HFFc6 (cell line): ENCODE measurements at regions not wholly inside any gene's neighbourhood (a gene's known extent, or its start where the extent isn't known, plus 50 kb on each side); places are given as distances from the start of the nearest gene placed in this dataset.

ENCODE experiments used
- DNase-seq: peaks from one replicate; pipeline ENCODE4 v3.0.0-alpha.2; 2018
- H3K27ac Mint-ChIP-seq: 2 replicates; pipeline ENCODE4 v1.8.0; 2020; ENCODE audit warnings: mild to moderate bottlenecking, mixed read lengths
- H3K27me3 Mint-ChIP-seq: 2 replicates; pipeline ENCODE4 v1.8.0; 2021; ENCODE audit warnings: mild to moderate bottlenecking, moderate library complexity, mixed read lengths; ENCODE audit not compliant: insufficient read depth
- H3K36me3 Mint-ChIP-seq: 2 replicates; pipeline ENCODE4 v1.8.0; 2021; ENCODE audit warnings: low read depth, mixed read lengths
- H3K4me1 Mint-ChIP-seq: 2 replicates; pipeline ENCODE4 v1.8.0; 2020; ENCODE audit warnings: low read depth, mixed read lengths
- H3K4me3 Mint-ChIP-seq: 2 replicates; pipeline ENCODE4 v1.8.0; 2020; ENCODE audit warnings: mild to moderate bottlenecking, moderate library complexity, mixed read lengths
- H3K9me3 Mint-ChIP-seq: 2 replicates; pipeline ENCODE4 v1.8.0; 2020; ENCODE audit warnings: mild to moderate bottlenecking, mixed read lengths
- TF ChIP-seq, protein P1 (sequence below): fragments of 200-600 bp; sonication (generic); IDR thresholded peaks from 2 replicates; pipeline ENCODE4 v1.5.0; 2021; ENCODE audit warnings: antibody characterized with exemption, mild to moderate bottlenecking

DNA sequence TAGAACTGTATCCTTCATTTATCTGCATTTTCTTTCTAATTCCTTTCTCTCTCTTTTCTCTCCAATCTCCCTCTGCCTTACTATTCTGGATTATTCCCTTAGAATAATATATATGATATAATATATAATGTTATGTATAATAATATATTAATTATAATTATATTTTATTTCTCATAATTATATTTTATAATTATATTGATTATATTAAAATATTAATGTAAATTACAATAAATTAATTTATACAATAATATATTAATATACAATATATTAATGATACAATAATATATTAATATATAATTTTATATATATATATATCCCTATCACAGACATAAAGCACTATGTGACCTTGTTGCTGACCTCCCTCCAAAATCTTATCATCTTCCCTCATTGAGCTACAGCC is 661.3 kb upstream of the CHORDC1 start:
- Mint-ChIP-seq H3K9me3 (peaks cover 50% of the 10 kb centered on the region), H3K4me3 (no peak overlapping the region), H3K4me1 (no peaks in the 10 kb centered on the region), H3K27ac (no peak overlapping the region), H3K27me3 (no peaks in the 10 kb centered on the region), H3K36me3 (no peaks in the 10 kb centered on the region)
- TF ChIP-seq, protein P1, sequence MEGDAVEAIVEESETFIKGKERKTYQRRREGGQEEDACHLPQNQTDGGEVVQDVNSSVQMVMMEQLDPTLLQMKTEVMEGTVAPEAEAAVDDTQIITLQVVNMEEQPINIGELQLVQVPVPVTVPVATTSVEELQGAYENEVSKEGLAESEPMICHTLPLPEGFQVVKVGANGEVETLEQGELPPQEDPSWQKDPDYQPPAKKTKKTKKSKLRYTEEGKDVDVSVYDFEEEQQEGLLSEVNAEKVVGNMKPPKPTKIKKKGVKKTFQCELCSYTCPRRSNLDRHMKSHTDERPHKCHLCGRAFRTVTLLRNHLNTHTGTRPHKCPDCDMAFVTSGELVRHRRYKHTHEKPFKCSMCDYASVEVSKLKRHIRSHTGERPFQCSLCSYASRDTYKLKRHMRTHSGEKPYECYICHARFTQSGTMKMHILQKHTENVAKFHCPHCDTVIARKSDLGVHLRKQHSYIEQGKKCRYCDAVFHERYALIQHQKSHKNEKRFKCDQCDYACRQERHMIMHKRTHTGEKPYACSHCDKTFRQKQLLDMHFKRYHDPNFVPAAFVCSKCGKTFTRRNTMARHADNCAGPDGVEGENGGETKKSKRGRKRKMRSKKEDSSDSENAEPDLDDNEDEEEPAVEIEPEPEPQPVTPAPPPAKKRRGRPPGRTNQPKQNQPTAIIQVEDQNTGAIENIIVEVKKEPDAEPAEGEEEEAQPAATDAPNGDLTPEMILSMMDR = no peak
- no peak for DNase-seq

GRCh38 chr11:90874986-90875385 is 652.1 kb upstream of the CHORDC1 start:
- Mint-ChIP-seq H3K4me1 (no peaks in the 10 kb centered on the region), H3K27me3 (no peaks in the 10 kb centered on the region), H3K36me3 (no peaks in the 10 kb centered on the region), H3K4me3 (no peak overlapping the region), H3K9me3 (peaks cover 43% of the 10 kb centered on the region), H3K27ac (no peak overlapping the region)
- TF ChIP-seq, protein P1 = no peak
- DNase-seq = no peak

GRCh38 chr11:90874281-90874680 is 651.4 kb upstream of the CHORDC1 start:
- Mint-ChIP-seq H3K27me3 (no peaks in the 10 kb centered on the region), H3K36me3 (no peaks in the 10 kb centered on the region), H3K9me3 (peaks cover 40% of the 10 kb centered on the region), H3K4me1 (no peaks in the 10 kb centered on the region), H3K27ac (no peak overlapping the region), H3K4me3 (no peak overlapping the region)
- DNase-seq = no peak
- TF ChIP-seq, protein P1 = no peak

DNA sequence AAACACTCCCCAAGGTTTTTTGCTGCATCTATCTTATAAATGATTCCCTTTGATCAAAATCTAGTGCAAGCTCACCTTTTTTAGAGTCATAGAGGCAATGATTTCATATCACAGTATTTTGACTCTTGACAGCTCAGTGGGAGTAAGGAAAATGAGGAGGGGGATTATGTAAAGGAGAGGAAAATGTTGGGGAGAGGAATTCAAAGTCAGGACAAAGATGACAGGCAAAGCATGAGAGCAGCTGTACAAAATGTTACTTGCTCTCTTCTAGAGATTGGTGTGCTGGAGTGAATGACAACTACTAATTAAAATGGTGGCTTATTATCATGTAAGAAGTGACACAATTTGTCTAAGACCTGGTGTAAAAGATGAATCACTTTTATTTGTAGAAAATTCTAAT is 644.6 kb upstream of the CHORDC1 start:
- no peak overlapping the region for H3K27ac Mint-ChIP-seq
- H3K4me3 Mint-ChIP-seq = no peak overlapping the region
- no peaks in the 10 kb centered on the region for H3K27me3 Mint-ChIP-seq
- TF ChIP-seq, protein P1 = no peak
- H3K9me3 Mint-ChIP-seq = peaks cover 32% of the 10 kb centered on the region
- no peak for DNase-seq
- no peaks in the 10 kb centered on the region for H3K36me3 Mint-ChIP-seq
- H3K4me1 Mint-ChIP-seq = no peaks in the 10 kb centered on the region

DNA sequence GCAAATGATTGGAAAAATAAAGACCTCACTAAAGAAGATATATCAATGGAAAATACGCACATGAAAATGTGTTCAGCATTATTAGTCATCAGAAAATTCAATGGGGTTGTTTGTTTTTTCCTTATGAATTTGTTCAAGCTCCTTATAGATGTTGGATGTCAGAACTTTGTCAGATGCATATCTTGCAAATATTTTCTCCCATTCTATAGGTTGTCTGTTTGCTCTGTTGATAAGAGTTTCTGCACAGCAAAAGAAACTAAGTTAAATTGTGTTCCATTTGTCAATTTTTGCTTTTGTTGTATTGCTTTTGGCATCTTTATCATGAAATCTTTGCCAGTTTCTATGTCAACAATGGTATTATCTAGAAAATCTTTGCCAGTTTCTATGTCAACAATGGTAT is 633.9 kb upstream of the CHORDC1 start:
- Mint-ChIP-seq H3K4me1 (no peaks in the 10 kb centered on the region), H3K4me3 (no peak overlapping the region), H3K36me3 (no peaks in the 10 kb centered on the region), H3K9me3 (peaks cover 44% of the 10 kb centered on the region), H3K27ac (no peak overlapping the region), H3K27me3 (no peaks in the 10 kb centered on the region)
- DNase-seq = no peak
- TF ChIP-seq, protein P1 = no peak

- no peaks in the 10 kb centered on the region for H3K27me3 Mint-ChIP-seq
- H3K27ac Mint-ChIP-seq = no peak overlapping the region
- H3K4me3 Mint-ChIP-seq = no peak overlapping the region
- H3K9me3 Mint-ChIP-seq = peaks cover 39% of the 10 kb centered on the region
- TF ChIP-seq, protein P1 = no peak
- no peak for DNase-seq
- H3K4me1 Mint-ChIP-seq = no peaks in the 10 kb centered on the region
- no peaks in the 10 kb centered on the region for H3K36me3 Mint-ChIP-seq
Observed at GRCh38 chr11:90855531-90855930, 632.7 kb upstream of the CHORDC1 start.
